ENCODE measurements at regions not wholly inside any gene's neighbourhood (a gene's known extent, or its start where the extent isn't known, plus 50 kb on each side); places are given as distances from the start of the nearest gene placed in this dataset.

GRCh38 chr12:93223440-93224426 lies 154.0 kb upstream of the NUDT4 start:
- no peaks in the 10 kb centered on the region for H3K36me3 ChIP-seq
- TF ChIP-seq CTCF (IDR thresholded peaks at IDR 0.05) = no peak
- H3K27ac ChIP-seq = no peak overlapping the region
- intact Hi-C loops (cut with DNase I) = no loop called here
- peaks cover 0 to 4% of the 10 kb centered on the region in 2 donors for H3K4me1 ChIP-seq
- DNase-seq (ENCODE audit: low spot score in 2 of 2) = peak in 1 of 2 donors; percentile 67
- H3K4me3 ChIP-seq = no peak overlapping the region
- H3K27me3 ChIP-seq = no peaks in the 10 kb centered on the region
- H3K9me3 ChIP-seq = no peaks in the 10 kb centered on the region

GRCh38 chr12:93225094-93225493 lies 152.6 kb upstream of the NUDT4 start:
- peaks cover 0 to 4% of the 10 kb centered on the region in 2 donors for H3K4me1 ChIP-seq
- no peak overlapping the region for H3K4me3 ChIP-seq
- no peaks in the 10 kb centered on the region for H3K36me3 ChIP-seq
- H3K27ac ChIP-seq = no peak overlapping the region
- H3K27me3 ChIP-seq = no peaks in the 10 kb centered on the region
- intact Hi-C loops (cut with DNase I) = no loop called here
- H3K9me3 ChIP-seq = no peaks in the 10 kb centered on the region
- DNase-seq (ENCODE audit: low spot score in 2 of 2) = no peak
- no peak for TF ChIP-seq CTCF (IDR thresholded peaks at IDR 0.05)

- no peak overlapping the region for H3K4me3 ChIP-seq
- H3K27ac ChIP-seq = no peak overlapping the region
- TF ChIP-seq CTCF (IDR thresholded peaks at IDR 0.05) = no peak
- H3K27me3 ChIP-seq = no peaks in the 10 kb centered on the region
- H3K4me1 ChIP-seq = peaks cover 0 to 4% of the 10 kb centered on the region in 2 donors
- intact Hi-C loops (cut with DNase I) = no loop called here
- H3K9me3 ChIP-seq = no peaks in the 10 kb centered on the region
- no peak for DNase-seq (ENCODE audit: low spot score in 2 of 2)
- H3K36me3 ChIP-seq = no peaks in the 10 kb centered on the region
Measured at GRCh38 chr12:93226361-93226760, 151.4 kb upstream of the NUDT4 start.

GRCh38 chr12:93229494-93230325 lies 148.0 kb upstream of the NUDT4 start:
- no peaks in the 10 kb centered on the region for H3K36me3 ChIP-seq
- H3K27ac ChIP-seq = no peak overlapping the region
- no peak for DNase-seq (ENCODE audit: low spot score in 2 of 2)
- intact Hi-C loops (cut with DNase I) = no loop called here
- no peak overlapping the region for H3K4me3 ChIP-seq
- no peaks in the 10 kb centered on the region for H3K9me3 ChIP-seq
- TF ChIP-seq CTCF (IDR thresholded peaks at IDR 0.05) = no peak
- H3K27me3 ChIP-seq = no peaks in the 10 kb centered on the region
- H3K4me1 ChIP-seq = peaks cover 0 to 6% of the 10 kb centered on the region in 2 donors

GRCh38 chr12:93230326-93230720 lies 147.4 kb upstream of the NUDT4 start:
- H3K9me3 ChIP-seq = no peaks in the 10 kb centered on the region
- H3K27me3 ChIP-seq = no peaks in the 10 kb centered on the region
- H3K4me1 ChIP-seq = peaks cover 0 to 6% of the 10 kb centered on the region in 2 donors
- H3K4me3 ChIP-seq = no peak overlapping the region
- intact Hi-C loops (cut with DNase I) = no loop called here
- no peaks in the 10 kb centered on the region for H3K36me3 ChIP-seq
- no peak overlapping the region for H3K27ac ChIP-seq
- no peak for TF ChIP-seq CTCF (IDR thresholded peaks at IDR 0.05)
- no peak for DNase-seq (ENCODE audit: low spot score in 2 of 2)
